Stimulated activated CD4-positive, alpha-beta T cell treated with anti-CD3 and anti-CD28 coated beads, Interleukin-15, amount 100 ng/mL, for 48 hours (primary cell): ENCODE measurements at regions not wholly inside any gene's neighbourhood (a gene's known extent, or its start where the extent isn't known, plus 50 kb on each side); places are given as distances from the start of the nearest gene placed in this dataset.

Experiments
- DNase-seq, 2 donors: peaks; one replicate each; pipeline ENCODE4 v3.0.0-alpha.2; 2020; ENCODE audit warnings: low read depth in 2 of 2

- no peak for DNase-seq
These were observed 92.2 kb downstream of the UNC5CL start for GRCh38 chr6:40946738-40947301.

GRCh38 chr6:40937491-40937890 is 101.5 kb downstream of the UNC5CL start:
- DNase-seq, result no peak

GRCh38 chr6:40936818-40937251 is 102.2 kb downstream of the UNC5CL start:
- no peak for DNase-seq

GRCh38 chr6:40933864-40934263 is 105.2 kb downstream of the UNC5CL start:
- DNase-seq, result no peak

- no peak for DNase-seq
These were observed 106.1 kb downstream of the UNC5CL start for GRCh38 chr6:40932953-40933352.

GRCh38 chr6:40932366-40932765 is 106.7 kb downstream of the UNC5CL start:
- DNase-seq, result no peak

- no peak for DNase-seq
These were observed 107.1 kb downstream of the UNC5CL start for GRCh38 chr6:40931931-40932330.

- no peak for DNase-seq
These were observed 108.5 kb downstream of the UNC5CL start for GRCh38 chr6:40930555-40930954.

- no peak for DNase-seq
These were observed 109.0 kb downstream of the UNC5CL start for GRCh38 chr6:40930045-40930444.

- no peak for DNase-seq
These were observed 109.8 kb downstream of the UNC5CL start for GRCh38 chr6:40929176-40929575.

- DNase-seq, result no peak
These were observed 110.3 kb downstream of the UNC5CL start for GRCh38 chr6:40928763-40929162.

GRCh38 chr6:40928307-40928706 is 110.7 kb downstream of the UNC5CL start:
- DNase-seq, result no peak

GRCh38 chr6:40925341-40925740 is 113.7 kb downstream of the UNC5CL start:
- no peak for DNase-seq

- no peak for DNase-seq
These were observed 114.2 kb downstream of the UNC5CL start for GRCh38 chr6:40924839-40925238.

GRCh38 chr6:40923880-40924279 is 115.1 kb downstream of the UNC5CL start:
- no peak for DNase-seq

GRCh38 chr6:40923326-40923725 is 115.7 kb downstream of the UNC5CL start:
- no peak for DNase-seq

- no peak for DNase-seq
These were observed 116.7 kb downstream of the UNC5CL start for GRCh38 chr6:40922281-40922680.

GRCh38 chr6:40918040-40918651 is 120.9 kb downstream of the UNC5CL start:
- DNase-seq, result no peak

- no peak for DNase-seq
These were observed 121.4 kb downstream of the UNC5CL start for GRCh38 chr6:40917603-40918002.

GRCh38 chr6:40916845-40917244 is 122.2 kb downstream of the UNC5CL start:
- DNase-seq, result no peak

- no peak for DNase-seq
These were observed 123.9 kb downstream of the UNC5CL start for GRCh38 chr6:40915165-40915564.

- no peak for DNase-seq
These were observed 125.0 kb downstream of the UNC5CL start for GRCh38 chr6:40914005-40914404.

- DNase-seq, result peak; percentile 8 to 15
These were observed 126.7 kb downstream of the UNC5CL start for GRCh38 chr6:40912158-40912946.
